ENCODE measurements at regions not wholly inside any gene's neighbourhood (a gene's known extent, or its start where the extent isn't known, plus 50 kb on each side); places are given as distances from the start of the nearest gene placed in this dataset.

DNA sequence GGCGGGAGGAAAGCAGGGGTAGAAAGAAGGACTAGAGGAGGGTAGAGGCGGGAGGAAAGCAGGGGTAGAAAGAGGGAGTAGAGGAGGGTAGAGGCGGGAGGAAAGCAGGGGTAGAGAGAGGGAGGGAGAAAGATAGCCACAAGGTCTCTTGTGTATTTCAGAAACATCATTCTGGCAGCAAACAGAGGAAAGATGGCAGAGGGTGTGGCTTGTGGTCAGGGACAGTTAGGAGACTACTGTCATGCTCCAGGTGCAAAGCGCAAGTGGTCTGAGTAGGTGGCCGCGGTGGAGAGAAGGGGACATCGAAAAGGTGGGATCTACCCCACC is 82.4 kb upstream of the TAF1B start:
- no peak for TF ChIP-seq EZH2 (IDR thresholded peaks at IDR 0.05; ENCODE audit: borderline replicate concordance, low read depth, low read length, severe bottlenecking)
- TF ChIP-seq, protein P1, sequence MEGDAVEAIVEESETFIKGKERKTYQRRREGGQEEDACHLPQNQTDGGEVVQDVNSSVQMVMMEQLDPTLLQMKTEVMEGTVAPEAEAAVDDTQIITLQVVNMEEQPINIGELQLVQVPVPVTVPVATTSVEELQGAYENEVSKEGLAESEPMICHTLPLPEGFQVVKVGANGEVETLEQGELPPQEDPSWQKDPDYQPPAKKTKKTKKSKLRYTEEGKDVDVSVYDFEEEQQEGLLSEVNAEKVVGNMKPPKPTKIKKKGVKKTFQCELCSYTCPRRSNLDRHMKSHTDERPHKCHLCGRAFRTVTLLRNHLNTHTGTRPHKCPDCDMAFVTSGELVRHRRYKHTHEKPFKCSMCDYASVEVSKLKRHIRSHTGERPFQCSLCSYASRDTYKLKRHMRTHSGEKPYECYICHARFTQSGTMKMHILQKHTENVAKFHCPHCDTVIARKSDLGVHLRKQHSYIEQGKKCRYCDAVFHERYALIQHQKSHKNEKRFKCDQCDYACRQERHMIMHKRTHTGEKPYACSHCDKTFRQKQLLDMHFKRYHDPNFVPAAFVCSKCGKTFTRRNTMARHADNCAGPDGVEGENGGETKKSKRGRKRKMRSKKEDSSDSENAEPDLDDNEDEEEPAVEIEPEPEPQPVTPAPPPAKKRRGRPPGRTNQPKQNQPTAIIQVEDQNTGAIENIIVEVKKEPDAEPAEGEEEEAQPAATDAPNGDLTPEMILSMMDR (IDR thresholded peaks at IDR 0.05; ENCODE audit: borderline replicate concordance, extremely low read depth, low read length, poor library complexity, severe bottlenecking) = no peak
